Activated naive CD4-positive, alpha-beta T cell (primary cell): ENCODE measurements at regions not wholly inside any gene's neighbourhood (a gene's known extent, or its start where the extent isn't known, plus 50 kb on each side); places are given as distances from the start of the nearest gene placed in this dataset.

Experiments used
- DNase-seq, 4 experiments: peaks; one replicate each; lab custom pipeline; 2025; lab: John Stamatoyannopoulos, UW

DNA sequence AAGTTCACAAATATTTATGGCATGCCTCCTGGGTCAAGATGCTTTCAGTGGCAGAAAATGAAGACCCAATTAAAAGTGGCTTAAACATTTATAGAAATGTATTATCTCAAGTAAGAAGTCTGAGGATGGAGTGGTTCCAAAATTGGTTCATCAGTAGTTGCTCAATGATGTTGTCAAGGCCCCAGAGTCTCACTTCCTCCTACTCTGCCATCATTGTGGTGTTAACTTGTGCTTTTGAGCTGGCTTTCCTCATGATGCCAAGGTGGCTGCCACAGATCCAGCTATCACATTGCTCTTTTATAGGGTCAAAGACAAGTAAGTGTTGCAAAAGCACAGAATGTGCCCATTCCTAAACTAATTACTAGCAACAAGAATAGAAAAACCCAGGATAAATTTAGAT lies 404.6 kb upstream of the NRP1 start:
- DNase-seq: no peak

- no peak for DNase-seq
Observed at GRCh38 chr10:33735464-33735923, 401.0 kb upstream of the NRP1 start.

DNA sequence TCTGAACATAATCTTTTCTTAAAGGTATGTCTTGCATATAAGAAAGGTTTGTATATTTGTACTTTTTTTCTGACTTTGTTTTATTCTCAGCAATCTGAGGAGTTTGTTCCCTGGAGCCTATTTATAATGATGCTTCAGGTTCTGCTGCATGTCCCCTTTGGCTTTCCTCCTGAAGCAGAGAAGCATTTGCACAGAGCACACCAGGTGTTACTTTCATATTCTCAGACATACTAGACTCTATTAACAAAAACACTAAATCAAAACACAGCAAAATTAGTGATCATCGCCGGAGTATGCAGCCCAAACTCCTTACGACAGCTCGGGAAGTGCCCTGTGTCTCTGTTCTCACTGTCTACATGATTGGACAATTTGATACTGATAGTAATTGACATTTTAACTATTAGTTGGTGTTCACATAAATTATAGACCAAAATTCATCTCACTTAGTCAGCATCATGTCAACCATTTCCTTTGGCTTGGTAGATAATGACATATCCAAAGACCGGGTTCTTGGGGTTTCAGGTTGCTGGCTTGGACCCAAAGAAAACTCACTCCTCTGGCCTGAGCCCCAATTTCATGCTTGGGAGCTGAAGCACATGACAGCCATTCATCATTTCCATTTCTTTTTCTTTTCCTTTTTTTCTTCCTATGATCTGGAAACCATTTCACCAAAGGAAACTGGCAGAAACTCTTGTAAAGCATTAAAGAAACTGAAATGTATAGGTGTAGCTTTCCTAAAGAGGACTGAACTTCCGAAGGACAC lies 400.1 kb upstream of the NRP1 start:
- no peak for DNase-seq

DNA sequence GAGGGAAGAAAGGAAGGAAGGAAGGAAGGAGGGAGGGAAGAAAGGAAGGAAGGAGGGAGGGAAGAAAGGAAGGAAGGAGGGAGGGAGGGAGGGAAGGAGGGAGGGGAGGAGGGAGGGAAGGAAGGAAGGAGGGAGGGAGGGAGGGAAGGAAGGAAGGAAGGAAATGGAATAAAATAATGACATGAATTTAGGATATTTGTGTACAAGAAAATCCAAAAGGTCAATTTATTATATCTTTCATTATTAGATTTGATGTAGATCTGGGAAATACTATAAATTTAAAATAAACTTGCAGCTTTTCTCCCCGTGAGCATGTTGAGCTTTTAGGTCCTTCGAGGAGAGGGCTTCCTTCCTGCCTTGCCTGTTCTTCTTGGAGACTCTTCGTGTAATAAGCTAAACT lies 398.6 kb upstream of the NRP1 start:
- DNase-seq: no peak

DNA sequence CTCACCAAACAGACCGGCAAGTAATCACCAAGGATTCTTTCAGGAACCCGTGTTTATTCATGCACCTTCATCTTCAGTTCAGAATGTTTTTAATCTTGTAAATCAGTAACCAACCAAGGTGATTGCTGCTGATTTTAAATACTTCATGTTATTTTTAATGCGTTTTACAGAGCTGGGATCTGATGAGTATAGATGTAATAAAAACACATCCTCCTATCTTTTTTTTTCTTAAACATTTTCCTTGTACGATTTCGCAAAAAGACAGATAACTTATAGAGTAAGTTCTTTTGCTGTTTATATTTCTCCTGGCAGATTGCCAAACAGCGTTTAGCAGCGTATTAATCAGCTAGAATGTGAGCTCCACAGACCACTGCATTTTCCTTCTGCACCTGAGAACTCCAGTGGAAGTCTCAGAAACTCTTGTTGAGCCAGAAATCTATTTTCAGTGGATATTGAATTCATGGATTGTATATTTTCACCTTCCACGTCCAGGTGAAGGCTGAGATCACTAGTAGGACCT lies 397.8 kb upstream of the NRP1 start:
- no peak for DNase-seq

- DNase-seq: no peak
Observed at GRCh38 chr10:33731322-33731721, 396.9 kb upstream of the NRP1 start.

DNA sequence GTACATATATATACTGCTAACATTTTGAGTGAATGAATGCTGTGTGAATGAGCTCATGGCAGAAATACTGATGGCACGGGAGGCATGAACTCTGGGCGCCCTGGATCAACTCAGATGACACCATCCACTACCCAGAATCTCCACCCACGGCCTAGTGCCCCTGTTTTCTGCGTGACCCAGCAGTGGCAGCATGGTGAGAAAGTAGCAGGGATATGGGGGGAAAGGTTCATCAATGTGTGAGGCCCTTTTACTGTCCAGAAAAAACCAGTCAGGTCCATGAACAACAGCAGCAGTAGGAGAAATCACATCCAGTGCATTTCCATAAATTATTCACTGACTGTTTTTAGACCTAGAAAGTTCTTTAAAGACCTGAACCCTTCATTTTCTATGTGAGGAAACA lies 391.0 kb upstream of the NRP1 start:
- DNase-seq: no peak

DNA sequence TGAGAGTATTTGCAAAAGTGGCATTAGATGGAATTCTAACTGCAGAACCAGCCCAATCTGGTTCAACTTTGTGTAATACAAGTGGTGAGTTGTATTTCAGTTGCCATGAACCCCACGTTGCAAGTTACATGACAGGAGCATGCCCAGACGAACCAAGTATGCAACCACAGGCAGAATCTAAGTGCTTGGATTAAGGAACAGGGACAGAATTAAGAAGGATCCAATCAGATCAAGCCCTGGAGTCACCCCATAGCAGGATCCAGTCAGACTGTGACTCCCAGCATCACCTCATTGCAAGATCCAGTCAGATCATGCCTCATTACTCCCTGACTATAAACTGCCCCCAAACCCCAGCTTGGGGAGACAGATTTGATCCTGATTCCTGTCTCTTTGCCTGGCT lies 388.7 kb upstream of the NRP1 start:
- DNase-seq: no peak

GRCh38 chr10:33722067-33722466 lies 387.6 kb upstream of the NRP1 start:
- DNase-seq: no peak

DNA sequence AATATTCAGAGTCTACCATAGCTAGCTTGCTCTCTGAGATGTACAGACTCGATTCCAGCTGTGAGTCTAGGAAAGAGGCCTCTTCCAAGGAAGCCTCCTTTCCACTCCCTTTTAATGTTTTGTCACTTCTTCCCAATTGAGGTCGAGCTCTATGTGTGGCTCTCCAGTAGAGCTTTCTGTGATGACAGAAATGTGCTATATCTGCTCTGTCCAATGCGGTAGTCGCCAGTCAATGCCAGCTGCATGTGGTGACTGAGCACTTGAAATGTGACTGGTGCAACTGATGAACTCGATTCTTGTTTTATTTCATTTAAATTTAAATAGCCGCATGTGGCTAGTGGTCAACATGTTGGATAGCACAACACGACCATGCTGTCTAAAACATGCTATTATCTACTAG lies 387.0 kb upstream of the NRP1 start:
- no peak for DNase-seq

- no peak for DNase-seq
Observed at GRCh38 chr10:33720161-33720560, 385.7 kb upstream of the NRP1 start.

GRCh38 chr10:33719005-33719703 lies 384.7 kb upstream of the NRP1 start:
- no peak for DNase-seq

- DNase-seq: no peak
Observed at GRCh38 chr10:33716501-33717267, 382.2 kb upstream of the NRP1 start.

DNA sequence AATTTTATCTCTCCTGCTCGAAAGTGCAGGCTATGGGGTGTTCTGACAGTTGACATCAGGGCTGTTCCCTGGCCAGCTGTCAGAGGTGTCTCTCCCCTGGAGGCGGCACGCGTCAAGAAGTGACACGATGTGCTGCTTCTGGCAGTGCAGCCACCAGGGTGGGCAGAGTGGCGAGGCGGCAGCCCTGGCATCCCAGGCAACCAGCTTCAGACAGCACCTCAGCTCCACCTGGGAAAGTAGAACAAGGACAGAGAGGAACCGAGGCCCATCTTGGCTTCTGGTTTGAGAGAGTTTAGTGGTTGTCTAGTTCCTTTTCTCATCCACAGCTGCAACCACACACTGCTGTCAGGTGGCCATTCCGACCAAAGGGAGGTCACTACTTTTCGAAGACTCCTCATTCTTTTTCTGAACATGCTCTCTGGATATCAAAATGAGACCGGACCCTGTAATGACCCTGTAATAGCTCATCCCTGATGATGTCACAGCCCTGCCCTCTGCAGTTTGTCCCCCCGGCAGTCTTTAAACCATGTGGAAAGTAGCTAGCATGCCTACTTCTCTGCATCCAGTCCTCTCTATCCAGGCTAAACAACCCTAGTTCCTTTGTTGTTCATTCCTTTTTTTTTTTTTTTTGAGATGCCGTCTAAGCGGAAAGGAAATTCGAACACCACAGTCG lies 381.0 kb upstream of the NRP1 start:
- no peak for DNase-seq

DNA sequence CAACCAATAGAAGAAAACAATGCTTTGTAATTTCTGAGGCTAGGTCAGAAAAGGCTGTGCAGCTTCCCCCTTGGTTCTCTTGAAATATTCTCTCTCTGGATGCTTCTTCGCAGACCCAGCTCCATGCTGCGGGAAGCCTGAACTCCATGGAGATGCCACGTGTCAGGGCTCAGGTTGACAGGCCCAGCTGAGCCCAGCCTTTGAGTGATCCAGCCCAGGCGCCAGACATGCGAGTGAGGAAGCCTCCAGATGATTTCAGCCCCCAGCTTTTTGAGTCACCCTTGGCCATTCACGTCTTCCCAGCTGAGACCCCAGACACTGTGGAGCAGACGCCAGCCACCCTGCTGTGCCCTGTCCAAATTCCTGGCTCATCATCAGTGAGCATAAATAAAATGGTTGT lies 378.4 kb upstream of the NRP1 start:
- DNase-seq: no peak

DNA sequence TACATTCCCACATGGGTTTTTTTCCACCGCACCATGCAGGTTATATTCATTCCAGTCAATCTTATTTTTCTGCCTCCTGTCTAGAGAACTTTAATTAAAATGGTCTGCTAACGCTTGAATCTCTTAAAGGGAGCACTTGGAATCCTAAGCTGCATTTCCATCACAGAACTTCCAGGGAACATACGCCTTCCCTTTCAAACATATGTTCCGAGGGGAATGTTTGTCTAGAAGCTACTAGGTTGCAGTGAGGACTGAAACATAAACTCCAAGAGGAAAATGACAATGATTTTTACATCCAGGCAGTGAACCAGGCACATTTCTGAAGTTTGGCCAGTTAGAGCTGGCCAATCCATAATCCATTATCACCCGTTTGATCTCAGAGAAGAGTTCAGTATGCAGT lies 375.5 kb upstream of the NRP1 start:
- DNase-seq: no peak

GRCh38 chr10:33709008-33709753 lies 374.7 kb upstream of the NRP1 start:
- DNase-seq: no peak

DNA sequence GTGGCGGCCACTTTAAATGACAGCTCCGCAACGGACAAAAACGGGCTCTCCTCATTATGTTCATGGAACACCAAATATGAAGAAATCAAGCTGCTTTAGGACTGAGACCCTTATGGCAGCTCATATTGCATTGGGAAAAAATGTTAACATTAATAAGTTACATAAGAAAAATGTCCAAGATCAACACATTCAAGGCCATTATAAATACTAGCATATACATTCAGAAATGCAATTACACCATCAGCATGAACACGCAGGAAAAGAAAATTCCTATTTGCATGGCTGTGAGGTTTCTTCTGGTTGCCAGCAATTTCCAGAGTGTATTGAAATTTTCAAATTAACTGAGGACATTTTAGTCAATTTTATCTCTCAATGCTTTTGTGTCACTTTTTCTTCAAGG lies 374.1 kb upstream of the NRP1 start:
- no peak for DNase-seq

DNA sequence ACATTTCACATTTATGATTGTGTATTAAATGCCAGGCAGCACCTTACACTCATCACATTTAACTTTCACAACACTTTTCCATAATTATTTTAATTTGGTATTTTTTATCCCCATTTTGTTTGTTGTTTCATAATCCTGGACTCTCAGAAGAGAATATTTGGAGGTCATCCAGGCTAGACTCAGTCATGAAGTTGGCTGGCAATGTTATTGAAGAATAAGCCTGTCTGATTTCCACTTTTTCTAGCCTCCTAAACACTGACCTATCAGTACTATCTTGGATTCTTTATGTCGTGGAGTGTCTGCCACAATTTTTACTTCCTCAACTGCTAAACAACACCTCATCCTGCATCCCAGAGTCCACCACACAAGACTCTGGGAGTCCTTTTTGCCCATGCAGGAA lies 372.3 kb upstream of the NRP1 start:
- DNase-seq: no peak

DNA sequence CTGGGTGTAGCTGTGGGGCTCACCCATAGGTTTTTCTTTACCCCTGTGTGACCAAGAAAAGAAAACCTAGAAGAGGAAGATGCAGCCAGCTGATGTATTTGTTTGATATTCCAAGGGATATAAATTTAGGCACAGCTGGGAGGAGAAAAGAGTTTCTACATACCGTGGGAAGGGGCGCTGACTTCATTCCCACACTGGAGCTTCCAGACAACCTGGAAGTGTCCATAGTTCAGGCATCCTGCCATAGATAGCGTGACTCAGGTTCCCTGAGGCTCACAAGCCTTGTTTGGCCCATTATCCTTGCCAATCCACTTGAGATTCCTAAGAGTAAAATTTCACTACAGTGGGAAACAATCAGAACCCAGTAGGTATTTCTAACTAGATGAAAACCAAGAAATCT lies 371.7 kb upstream of the NRP1 start:
- no peak for DNase-seq

DNA sequence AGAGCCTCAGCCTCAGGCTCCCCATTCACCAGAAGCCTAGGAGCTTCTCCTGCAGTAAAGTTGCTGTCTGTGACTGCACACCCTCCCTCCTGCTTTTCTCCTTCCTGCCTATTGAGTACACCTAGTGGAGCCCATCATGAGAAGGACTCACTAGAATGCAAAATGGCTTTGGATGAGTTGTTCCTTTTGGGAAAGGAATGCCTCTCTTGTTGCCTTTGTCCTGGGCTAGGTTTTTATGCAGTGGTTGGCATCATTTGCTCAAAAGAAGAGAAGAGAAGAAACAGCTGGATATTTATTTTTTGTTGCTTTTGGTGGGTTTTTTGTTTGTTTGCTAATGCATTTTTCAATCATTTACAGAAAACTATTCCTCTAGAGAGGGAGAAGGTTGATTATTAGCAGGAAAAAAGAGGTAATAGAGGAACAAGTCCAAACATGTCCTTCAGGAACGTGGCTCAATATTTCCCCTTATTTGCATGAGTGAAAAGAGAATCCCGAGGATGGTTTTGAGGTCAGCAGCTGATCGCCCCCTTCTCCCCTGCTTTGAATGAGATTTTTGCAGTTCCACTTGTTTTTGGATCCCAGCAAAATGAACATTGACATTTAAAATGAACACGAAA lies 369.9 kb upstream of the NRP1 start:
- DNase-seq: no peak
